ENCODE measurements at regions not wholly inside any gene's neighbourhood (a gene's known extent, or its start where the extent isn't known, plus 50 kb on each side); places are given as distances from the start of the nearest gene placed in this dataset.

- H3K27me3 Mint-ChIP-seq (ENCODE audit: low read depth) = peaks cover 10% of the 10 kb centered on the region
- no peaks in the 10 kb centered on the region for H3K36me3 Mint-ChIP-seq (ENCODE audit: insufficient read depth in 2 of 2)
- DNase-seq = no peak
- H3K9me3 Mint-ChIP-seq = no peaks in the 10 kb centered on the region
- no peak overlapping the region for H3K27ac Mint-ChIP-seq
- H3K4me3 Mint-ChIP-seq = no peak overlapping the region
- no peaks in the 10 kb centered on the region for H3K4me1 Mint-ChIP-seq (ENCODE audit: low read depth)
- no peak for ATAC-seq (replicated peaks in 1 of 2)
Measured at GRCh38 chr6:22886650-22887581, 317.6 kb downstream of the HDGFL1 start.

- Mint-ChIP-seq H3K36me3 (ENCODE audit: insufficient read depth in 2 of 2) (no peaks in the 10 kb centered on the region), H3K27me3 (ENCODE audit: low read depth) (peaks cover 10% of the 10 kb centered on the region), H3K4me3 (no peak overlapping the region), H3K4me1 (ENCODE audit: low read depth) (no peaks in the 10 kb centered on the region), H3K9me3 (no peaks in the 10 kb centered on the region), H3K27ac (no peak overlapping the region)
- ATAC-seq (replicated peaks in 1 of 2) = no peak
- DNase-seq = no peak
Measured at GRCh38 chr6:22888163-22888752, 318.9 kb downstream of the HDGFL1 start.

- H3K27ac Mint-ChIP-seq = no peak overlapping the region
Measured at GRCh38 chr6:22891934-22892333, 322.6 kb downstream of the HDGFL1 start.

GRCh38 chr6:22892452-22892851, 323.1 kb downstream of the HDGFL1 start:
- H3K4me3 Mint-ChIP-seq = no peak overlapping the region
- no peaks in the 10 kb centered on the region for H3K27me3 Mint-ChIP-seq (ENCODE audit: low read depth)
- H3K36me3 Mint-ChIP-seq (ENCODE audit: insufficient read depth in 2 of 2) = no peaks in the 10 kb centered on the region
- no peak for ATAC-seq (replicated peaks in 1 of 2)
- no peaks in the 10 kb centered on the region for H3K4me1 Mint-ChIP-seq (ENCODE audit: low read depth)
- no peak for DNase-seq
- no peaks in the 10 kb centered on the region for H3K9me3 Mint-ChIP-seq
- no peak overlapping the region for H3K27ac Mint-ChIP-seq

More at GRCh38 chr6:22891934-22892333, 322.6 kb downstream of the HDGFL1 start:
- no peaks in the 10 kb centered on the region for H3K36me3 Mint-ChIP-seq (ENCODE audit: insufficient read depth in 2 of 2)
- no peak for ATAC-seq (replicated peaks in 1 of 2)
- no peaks in the 10 kb centered on the region for H3K9me3 Mint-ChIP-seq
- H3K27me3 Mint-ChIP-seq (ENCODE audit: low read depth) = no peaks in the 10 kb centered on the region
- no peaks in the 10 kb centered on the region for H3K4me1 Mint-ChIP-seq (ENCODE audit: low read depth)
- H3K4me3 Mint-ChIP-seq = no peak overlapping the region
- DNase-seq = no peak

- no peaks in the 10 kb centered on the region for H3K9me3 Mint-ChIP-seq
Measured at GRCh38 chr6:22896696-22897095, 327.3 kb downstream of the HDGFL1 start.

GRCh38 chr6:22899426-22899825, 330.1 kb downstream of the HDGFL1 start:
- no peaks in the 10 kb centered on the region for H3K4me1 Mint-ChIP-seq (ENCODE audit: low read depth)
- no peaks in the 10 kb centered on the region for H3K27me3 Mint-ChIP-seq (ENCODE audit: low read depth)
- no peak overlapping the region for H3K4me3 Mint-ChIP-seq
- H3K9me3 Mint-ChIP-seq = no peaks in the 10 kb centered on the region
- ATAC-seq (replicated peaks in 1 of 2) (no peak), DNase-seq (no peak)
- no peaks in the 10 kb centered on the region for H3K36me3 Mint-ChIP-seq (ENCODE audit: insufficient read depth in 2 of 2)
- H3K27ac Mint-ChIP-seq = no peak overlapping the region

More at GRCh38 chr6:22896696-22897095, 327.3 kb downstream of the HDGFL1 start:
- Mint-ChIP-seq H3K4me3 (no peak overlapping the region), H3K4me1 (ENCODE audit: low read depth) (no peaks in the 10 kb centered on the region), H3K27me3 (ENCODE audit: low read depth) (no peaks in the 10 kb centered on the region), H3K36me3 (ENCODE audit: insufficient read depth in 2 of 2) (no peaks in the 10 kb centered on the region), H3K27ac (no peak overlapping the region)
- DNase-seq = no peak
- ATAC-seq (replicated peaks in 1 of 2) = no peak

GRCh38 chr6:22903826-22904225, 334.5 kb downstream of the HDGFL1 start:
- Mint-ChIP-seq H3K4me3 (no peak overlapping the region), H3K27me3 (ENCODE audit: low read depth) (no peaks in the 10 kb centered on the region), H3K9me3 (peaks cover 4 to 7% of the 10 kb centered on the region in 2 donors), H3K36me3 (ENCODE audit: insufficient read depth in 2 of 2) (no peaks in the 10 kb centered on the region), H3K27ac (no peak overlapping the region), H3K4me1 (ENCODE audit: low read depth) (no peaks in the 10 kb centered on the region)
- ATAC-seq (replicated peaks in 1 of 2) = no peak
- no peak for DNase-seq

GRCh38 chr6:22904431-22904830, 335.1 kb downstream of the HDGFL1 start:
- Mint-ChIP-seq H3K27me3 (ENCODE audit: low read depth) (no peaks in the 10 kb centered on the region), H3K36me3 (ENCODE audit: insufficient read depth in 2 of 2) (no peaks in the 10 kb centered on the region), H3K27ac (no peak overlapping the region), H3K4me3 (no peak overlapping the region), H3K9me3 (peaks cover 4 to 7% of the 10 kb centered on the region in 2 donors), H3K4me1 (ENCODE audit: low read depth) (no peaks in the 10 kb centered on the region)
- DNase-seq (no peak), ATAC-seq (replicated peaks in 1 of 2) (no peak)

GRCh38 chr6:22906091-22906549, 336.8 kb downstream of the HDGFL1 start:
- Mint-ChIP-seq H3K9me3 (peaks cover 4 to 7% of the 10 kb centered on the region in 2 donors), H3K27me3 (ENCODE audit: low read depth) (no peaks in the 10 kb centered on the region), H3K4me3 (no peak overlapping the region), H3K4me1 (ENCODE audit: low read depth) (no peaks in the 10 kb centered on the region), H3K27ac (no peak overlapping the region), H3K36me3 (ENCODE audit: insufficient read depth in 2 of 2) (no peaks in the 10 kb centered on the region)
- DNase-seq (no peak), ATAC-seq (replicated peaks in 1 of 2) (no peak)

- no peak overlapping the region for H3K27ac Mint-ChIP-seq
- DNase-seq (no peak), ATAC-seq (replicated peaks in 1 of 2) (no peak)
- no peaks in the 10 kb centered on the region for H3K27me3 Mint-ChIP-seq (ENCODE audit: low read depth)
- H3K4me3 Mint-ChIP-seq = no peak overlapping the region
- no peaks in the 10 kb centered on the region for H3K4me1 Mint-ChIP-seq (ENCODE audit: low read depth)
- peaks cover 4 to 7% of the 10 kb centered on the region in 2 donors for H3K9me3 Mint-ChIP-seq
- no peaks in the 10 kb centered on the region for H3K36me3 Mint-ChIP-seq (ENCODE audit: insufficient read depth in 2 of 2)
Measured at GRCh38 chr6:22907085-22907484, 337.7 kb downstream of the HDGFL1 start.

GRCh38 chr6:22910370-22910769, 341.0 kb downstream of the HDGFL1 start:
- ATAC-seq (replicated peaks in 1 of 2) (no peak), DNase-seq (no peak)
- Mint-ChIP-seq H3K4me3 (no peak overlapping the region), H3K4me1 (ENCODE audit: low read depth) (no peaks in the 10 kb centered on the region), H3K27me3 (ENCODE audit: low read depth) (no peaks in the 10 kb centered on the region), H3K9me3 (peaks cover 4 to 7% of the 10 kb centered on the region in 2 donors), H3K36me3 (ENCODE audit: insufficient read depth in 2 of 2) (no peaks in the 10 kb centered on the region), H3K27ac (no peak overlapping the region)

- no peak overlapping the region for H3K4me3 Mint-ChIP-seq
- H3K9me3 Mint-ChIP-seq = peaks cover 0 to 2% of the 10 kb centered on the region in 2 donors
- no peak overlapping the region for H3K27ac Mint-ChIP-seq
- peaks cover 0 to under 1% of the 10 kb centered on the region in 2 donors for H3K36me3 Mint-ChIP-seq (ENCODE audit: insufficient read depth in 2 of 2)
- ATAC-seq (replicated peaks in 1 of 2) = no peak
- no peaks in the 10 kb centered on the region for H3K27me3 Mint-ChIP-seq (ENCODE audit: low read depth)
- H3K4me1 Mint-ChIP-seq (ENCODE audit: low read depth) = no peaks in the 10 kb centered on the region
- DNase-seq = no peak
Measured at GRCh38 chr6:22913612-22914011, 344.2 kb downstream of the HDGFL1 start.

GRCh38 chr6:22917344-22917743, 348.0 kb downstream of the HDGFL1 start:
- H3K36me3 Mint-ChIP-seq (ENCODE audit: insufficient read depth in 2 of 2) = peaks cover 0 to 1% of the 10 kb centered on the region in 2 donors
- no peaks in the 10 kb centered on the region for H3K4me1 Mint-ChIP-seq (ENCODE audit: low read depth)
- peaks cover 0 to 4% of the 10 kb centered on the region in 2 donors for H3K9me3 Mint-ChIP-seq
- no peaks in the 10 kb centered on the region for H3K27me3 Mint-ChIP-seq (ENCODE audit: low read depth)
- no peak overlapping the region for H3K4me3 Mint-ChIP-seq
- ATAC-seq (replicated peaks in 1 of 2) (no peak), DNase-seq (no peak)
- no peak overlapping the region for H3K27ac Mint-ChIP-seq

All from activated T-cell treated with anti-CD3 and anti-CD28 coated beads, Interleukin-2, amount 50 U/mL, for 72 hours (primary cell).